DOHH2 (cell line): ENCODE measurements at regions not wholly inside any gene's neighbourhood (a gene's known extent, or its start where the extent isn't known, plus 50 kb on each side); places are given as distances from the start of the nearest gene placed in this dataset.

Experiments used
- EZH2phosphoT487 ChIP-seq: fragments of 200-600 bp; sonication (generic); IDR thresholded peaks from 2 replicates; pipeline ENCODE4 v1.6.1; 2017; ENCODE audit warnings: borderline replicate concordance, mild to moderate bottlenecking, antibody characterized with exemption, low read length, moderate library complexity, mixed read lengths
- TF ChIP-seq, protein P1 (sequence below): fragments of 200-600 bp; sonication (generic); IDR thresholded peaks from one replicate; pipeline ENCODE4 v1.5.1; 2014; ENCODE audit warnings: antibody characterized with exemption, mild to moderate bottlenecking, low read depth, low read length; ENCODE audit not compliant: poor library complexity, severe bottlenecking

DNA sequence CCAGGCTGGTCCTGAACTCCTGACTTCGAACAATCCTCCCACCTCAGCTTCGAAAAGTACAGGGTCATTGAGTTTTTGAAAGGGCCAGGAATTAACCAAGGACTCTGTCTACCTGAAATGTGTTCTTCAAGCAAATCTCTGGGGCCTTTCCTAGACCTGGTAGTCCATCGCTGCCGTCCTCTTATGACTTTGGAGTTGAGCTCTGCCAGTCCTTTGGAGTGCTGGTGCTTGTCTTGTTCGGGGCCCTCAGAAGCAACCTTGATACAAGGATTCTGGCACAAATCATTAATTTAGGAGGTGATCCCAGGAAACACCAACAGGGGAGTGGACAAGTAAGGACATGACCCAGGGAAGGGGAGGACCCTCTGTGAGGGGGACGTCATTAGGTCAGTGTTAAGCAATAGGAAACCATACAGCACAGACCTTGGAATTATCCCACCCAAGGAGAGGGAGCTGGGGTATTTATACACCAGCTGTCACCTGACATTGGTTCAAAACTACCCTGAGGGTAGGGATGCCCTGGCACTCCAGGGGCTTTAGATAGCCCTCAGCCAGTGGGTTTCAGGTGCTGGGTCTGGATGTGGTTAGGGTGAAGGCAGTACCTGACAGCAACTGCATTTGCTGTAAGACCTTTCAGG lies 187.2 kb downstream of the FOXL1 start:
- TF ChIP-seq, protein P1, sequence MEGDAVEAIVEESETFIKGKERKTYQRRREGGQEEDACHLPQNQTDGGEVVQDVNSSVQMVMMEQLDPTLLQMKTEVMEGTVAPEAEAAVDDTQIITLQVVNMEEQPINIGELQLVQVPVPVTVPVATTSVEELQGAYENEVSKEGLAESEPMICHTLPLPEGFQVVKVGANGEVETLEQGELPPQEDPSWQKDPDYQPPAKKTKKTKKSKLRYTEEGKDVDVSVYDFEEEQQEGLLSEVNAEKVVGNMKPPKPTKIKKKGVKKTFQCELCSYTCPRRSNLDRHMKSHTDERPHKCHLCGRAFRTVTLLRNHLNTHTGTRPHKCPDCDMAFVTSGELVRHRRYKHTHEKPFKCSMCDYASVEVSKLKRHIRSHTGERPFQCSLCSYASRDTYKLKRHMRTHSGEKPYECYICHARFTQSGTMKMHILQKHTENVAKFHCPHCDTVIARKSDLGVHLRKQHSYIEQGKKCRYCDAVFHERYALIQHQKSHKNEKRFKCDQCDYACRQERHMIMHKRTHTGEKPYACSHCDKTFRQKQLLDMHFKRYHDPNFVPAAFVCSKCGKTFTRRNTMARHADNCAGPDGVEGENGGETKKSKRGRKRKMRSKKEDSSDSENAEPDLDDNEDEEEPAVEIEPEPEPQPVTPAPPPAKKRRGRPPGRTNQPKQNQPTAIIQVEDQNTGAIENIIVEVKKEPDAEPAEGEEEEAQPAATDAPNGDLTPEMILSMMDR, result no peak
- no peak for TF ChIP-seq EZH2phosphoT487
